ENCODE measurements at regions not wholly inside any gene's neighbourhood (a gene's known extent, or its start where the extent isn't known, plus 50 kb on each side); places are given as distances from the start of the nearest gene placed in this dataset.
A peak's percentile ranks its signal among the peaks of the same experiment; 100 is the strongest.

GRCh38 chr1:83741348-83741747 is 257.6 kb downstream of the TTLL7 start:
- no peak for DNase-seq (ENCODE audit: low read depth in 4 of 4, low spot score in 3 of 4)

GRCh38 chr1:83735526-83735925 is 263.4 kb downstream of the TTLL7 start:
- DNase-seq (ENCODE audit: low read depth in 4 of 4, low spot score in 3 of 4), result no peak

GRCh38 chr1:83734420-83734819 is 264.5 kb downstream of the TTLL7 start:
- DNase-seq (ENCODE audit: low read depth in 4 of 4, low spot score in 3 of 4), result no peak

- no peak for DNase-seq (ENCODE audit: low read depth in 4 of 4, low spot score in 3 of 4)
These were observed 273.1 kb downstream of the TTLL7 start for GRCh38 chr1:83725735-83726360.

- no peak for DNase-seq (ENCODE audit: low read depth in 4 of 4, low spot score in 3 of 4)
These were observed 280.6 kb downstream of the TTLL7 start for GRCh38 chr1:83718338-83718737.

- no peak for DNase-seq (ENCODE audit: low read depth in 4 of 4, low spot score in 3 of 4)
These were observed 281.1 kb downstream of the TTLL7 start for GRCh38 chr1:83717785-83718184.

- no peak for DNase-seq (ENCODE audit: low read depth in 4 of 4, low spot score in 3 of 4)
These were observed 282.3 kb downstream of the TTLL7 start for GRCh38 chr1:83716641-83717040.

- no peak for DNase-seq (ENCODE audit: low read depth in 4 of 4, low spot score in 3 of 4)
These were observed 283.4 kb downstream of the TTLL7 start for GRCh38 chr1:83715550-83715949.

GRCh38 chr1:83709662-83710061 is 289.3 kb downstream of the TTLL7 start:
- no peak for DNase-seq (ENCODE audit: low read depth in 4 of 4, low spot score in 3 of 4)

GRCh38 chr1:83706354-83706938 is 292.5 kb downstream of the TTLL7 start:
- DNase-seq (ENCODE audit: low read depth in 4 of 4, low spot score in 3 of 4), result no peak

- DNase-seq (ENCODE audit: low read depth in 4 of 4, low spot score in 3 of 4), result no peak
These were observed 293.8 kb downstream of the TTLL7 start for GRCh38 chr1:83705091-83705490.

- DNase-seq (ENCODE audit: low read depth in 4 of 4, low spot score in 3 of 4), result no peak
These were observed 294.6 kb downstream of the TTLL7 start for GRCh38 chr1:83704350-83704749.

GRCh38 chr1:83702356-83702755 is 296.6 kb downstream of the TTLL7 start:
- no peak for DNase-seq (ENCODE audit: low read depth in 4 of 4, low spot score in 3 of 4)

GRCh38 chr1:83701355-83701754 is 297.6 kb downstream of the TTLL7 start:
- no peak for DNase-seq (ENCODE audit: low read depth in 4 of 4, low spot score in 3 of 4)

GRCh38 chr1:83698644-83699043 is 300.3 kb downstream of the TTLL7 start:
- no peak for DNase-seq (ENCODE audit: low read depth in 4 of 4, low spot score in 3 of 4)

GRCh38 chr1:83697961-83698360 is 301.0 kb downstream of the TTLL7 start:
- DNase-seq (ENCODE audit: low read depth in 4 of 4, low spot score in 3 of 4), result no peak

GRCh38 chr1:83697220-83697619 is 301.7 kb downstream of the TTLL7 start:
- DNase-seq (ENCODE audit: low read depth in 4 of 4, low spot score in 3 of 4), result no peak

- no peak for DNase-seq (ENCODE audit: low read depth in 4 of 4, low spot score in 3 of 4)
These were observed 304.5 kb downstream of the TTLL7 start for GRCh38 chr1:83694449-83694848.

- peak in 1 of 4 donors; percentile 2 for DNase-seq (ENCODE audit: low read depth in 4 of 4, low spot score in 3 of 4)
These were observed 305.4 kb downstream of the TTLL7 start for GRCh38 chr1:83693427-83694126.

- peak in 2 of 4 donors; percentile 24 to 47 for DNase-seq (ENCODE audit: low read depth in 4 of 4, low spot score in 3 of 4)
These were observed 306.2 kb downstream of the TTLL7 start for GRCh38 chr1:83692524-83693381.

GRCh38 chr1:83691953-83692500 is 306.9 kb downstream of the TTLL7 start:
- no peak for DNase-seq (ENCODE audit: low read depth in 4 of 4, low spot score in 3 of 4)
